Mesenchymal stem cell (in vitro differentiated cells and primary cell): ENCODE measurements at regions not wholly inside any gene's neighbourhood (a gene's known extent, or its start where the extent isn't known, plus 50 kb on each side); places are given as distances from the start of the nearest gene placed in this dataset.

Experiments
- DNase-seq: peaks from one replicate; pipeline ENCODE4 v3.0.0-alpha.2; 2013
- H2AFZ ChIP-seq: one replicate; pipeline ENCODE4 v1.6.1; 2013; ENCODE audit warnings: low read depth, mild to moderate bottlenecking, control low read depth, inconsistent platforms, low read length, moderate library complexity
- H2AK5ac ChIP-seq: 2 replicates; pipeline ENCODE4 v1.6.1; 2013; ENCODE audit warnings: low read length, moderate library complexity, mild to moderate bottlenecking, inconsistent platforms; ENCODE audit not compliant: severe bottlenecking
- H2BK120ac ChIP-seq: one replicate; pipeline ENCODE4 v1.6.1; 2013; ENCODE audit warnings: low read depth, mild to moderate bottlenecking, inconsistent platforms, low read length, moderate library complexity
- H2BK12ac ChIP-seq, 2 experiments: one replicate each; pipeline ENCODE4 v1.6.1; 2013; ENCODE audit warnings: inconsistent platforms in 2 of 2, low read length in 2 of 2, mild to moderate bottlenecking in 2 of 2, moderate library complexity in 2 of 2, control low read depth in 1 of 2
- H2BK15ac ChIP-seq: one replicate; pipeline ENCODE4 v1.6.1; 2013; ENCODE audit warnings: mild to moderate bottlenecking, low read depth, inconsistent platforms; ENCODE audit not compliant: poor library complexity, severe bottlenecking
- H2BK5ac ChIP-seq: 2 replicates; pipeline ENCODE4 v1.6.1; 2013; ENCODE audit warnings: low read depth, mild to moderate bottlenecking, low read length, control low read depth, inconsistent platforms; ENCODE audit not compliant: poor library complexity, severe bottlenecking
- H3K14ac ChIP-seq, 2 experiments: one replicate each; pipeline ENCODE4 v1.6.1; 2013; ENCODE audit warnings: inconsistent platforms in 2 of 2, low read length in 2 of 2, control low read depth in 1 of 2, mild to moderate bottlenecking in 1 of 2, moderate library complexity in 1 of 2
- H3K18ac ChIP-seq, 2 experiments: one replicate each; pipeline ENCODE4 v1.6.1; 2013; ENCODE audit warnings: inconsistent platforms in 2 of 2, low read length in 2 of 2, control low read depth in 1 of 2, low read depth in 1 of 2, mild to moderate bottlenecking in 1 of 2
- H3K23ac ChIP-seq, 2 experiments: one replicate each; pipeline ENCODE4 v1.6.1; 2013; ENCODE audit warnings: inconsistent platforms in 2 of 2, low read length in 2 of 2, mild to moderate bottlenecking in 2 of 2, moderate library complexity in 2 of 2, control low read depth in 1 of 2
- H3K27ac ChIP-seq: 2 replicates; pipeline ENCODE4 v1.5.1; 2013; ENCODE audit warnings: mild to moderate bottlenecking, moderate library complexity, low read length, control low read depth, inconsistent platforms; ENCODE audit not compliant: poor library complexity, severe bottlenecking
- H3K27me3 ChIP-seq, 2 experiments: 2 replicates each; pipeline versions ENCODE4 v1.6.1 to v1.7.0; 2013; ENCODE audit warnings: low read length in 2 of 2, mild to moderate bottlenecking in 2 of 2, moderate library complexity in 2 of 2, control low read depth in 1 of 2, inconsistent platforms in 1 of 2; ENCODE audit not compliant: control insufficient read depth in 1 of 2, insufficient read depth in 1 of 2
- H3K36me3 ChIP-seq, 2 experiments: 2 replicates each; pipeline versions ENCODE4 v1.6.1 to v1.7.0; 2013; ENCODE audit warnings: low read length in 2 of 2, control low read depth in 1 of 2, inconsistent platforms in 1 of 2, low read depth in 1 of 2, mild to moderate bottlenecking in 1 of 2; ENCODE audit not compliant: insufficient read depth in 2 of 2, control insufficient read depth in 1 of 2
- H3K4ac ChIP-seq, 2 experiments: one replicate each; pipeline ENCODE4 v1.6.1; 2013; ENCODE audit warnings: inconsistent platforms in 2 of 2, low read length in 2 of 2, mild to moderate bottlenecking in 2 of 2, moderate library complexity in 2 of 2, control low read depth in 1 of 2, low read depth in 1 of 2
- H3K4me1 ChIP-seq: 2 replicates; pipeline ENCODE4 v1.6.1; 2013; ENCODE audit warnings: low read depth, low read length, control low read depth; ENCODE audit not compliant: control insufficient read depth, insufficient read depth
- H3K4me2 ChIP-seq: 2 replicates; pipeline ENCODE4 v1.6.1; 2013; ENCODE audit warnings: low read length, mild to moderate bottlenecking, inconsistent platforms; ENCODE audit not compliant: poor library complexity, severe bottlenecking
- H3K4me3 ChIP-seq, 2 experiments: 2 replicates each; pipeline versions ENCODE4 v1.5.1 to v1.7.0; 2013; ENCODE audit warnings: low read length in 2 of 2, mild to moderate bottlenecking in 2 of 2, control low read depth in 1 of 2, low read depth in 1 of 2; ENCODE audit not compliant: insufficient read depth in 1 of 2
- H3K79me1 ChIP-seq: replicated peaks from 2 replicates; pipeline ENCODE4 v1.6.1; 2013; ENCODE audit warnings: mild to moderate bottlenecking, control low read depth, low read length, inconsistent platforms; ENCODE audit not compliant: poor library complexity, severe bottlenecking
- H3K9ac ChIP-seq: 2 replicates; pipeline ENCODE4 v1.7.0; 2013; ENCODE audit warnings: mild to moderate bottlenecking, low read length, moderate library complexity
- H3K9me3 ChIP-seq: 2 replicates; pipeline ENCODE4 v1.7.0; 2013; ENCODE audit warnings: mild to moderate bottlenecking, low read length; ENCODE audit not compliant: control insufficient read depth
- H4K8ac ChIP-seq: one replicate; pipeline ENCODE4 v1.6.1; 2013; ENCODE audit warnings: inconsistent platforms, mild to moderate bottlenecking, low read length, moderate library complexity
- H4K91ac ChIP-seq: one replicate; pipeline ENCODE4 v1.6.1; 2013; ENCODE audit warnings: mild to moderate bottlenecking, low read length, inconsistent platforms
- WGBS: methylation state at CpG from one replicate; pipeline ENCODE4 v1.1.7; 2013; ENCODE audit warnings: mixed read lengths; 5-methylcytosine and 5-hydroxymethylcytosine counted together

- H2AK5ac ChIP-seq: no peak overlapping the region
- peak; percentile 66 for DNase-seq
- no peaks in the 10 kb centered on the region for H3K27me3 ChIP-seq
- no peak overlapping the region for H2AFZ ChIP-seq
- no peak overlapping the region for H2BK5ac ChIP-seq
- no peak overlapping the region for H3K27ac ChIP-seq
- no peak overlapping the region for H3K14ac ChIP-seq
- H4K8ac ChIP-seq: no peak overlapping the region
- no peaks in the 10 kb centered on the region for H3K79me1 ChIP-seq
- no peak overlapping the region for H3K4me3 ChIP-seq
- peak overlapping the region in 1 of 2 experiments; percentile 11 for H3K18ac ChIP-seq
- peak overlapping the region in 1 of 2 experiments; percentile 10 for H2BK12ac ChIP-seq
- no peaks in the 10 kb centered on the region for H3K36me3 ChIP-seq
- H2BK15ac ChIP-seq: no peak overlapping the region
- no peak overlapping the region for H3K23ac ChIP-seq
- H3K9ac ChIP-seq: no peak overlapping the region
- peaks cover 2% of the 10 kb centered on the region for H3K4me1 ChIP-seq
- H3K4ac ChIP-seq: no peak overlapping the region
- H3K4me2 ChIP-seq: no peak overlapping the region
- no peak overlapping the region for H4K91ac ChIP-seq
- H3K9me3 ChIP-seq: no peaks in the 10 kb centered on the region
- no peak overlapping the region for H2BK120ac ChIP-seq
Measured at GRCh38 chr13:87128036-87128435, 543.1 kb upstream of the SLITRK5 start.

- no peak overlapping the region for H4K8ac ChIP-seq
- peak; percentile 5 for DNase-seq
- H3K4me2 ChIP-seq: no peak overlapping the region
- H2AK5ac ChIP-seq: no peak overlapping the region
- no peak overlapping the region for H3K14ac ChIP-seq
- H2BK12ac ChIP-seq: no peak overlapping the region
- no peak overlapping the region for H3K9ac ChIP-seq
- H3K18ac ChIP-seq: no peak overlapping the region
- no peak overlapping the region for H3K4me3 ChIP-seq
- H3K4me1 ChIP-seq: peaks cover 2% of the 10 kb centered on the region
- 95% methylated on average over 2 of the region's 2 CpGs for WGBS
- H4K91ac ChIP-seq: no peak overlapping the region
- no peaks in the 10 kb centered on the region for H3K27me3 ChIP-seq
- no peak overlapping the region for H3K4ac ChIP-seq
- H3K23ac ChIP-seq: no peak overlapping the region
- H2BK15ac ChIP-seq: no peak overlapping the region
- H2BK120ac ChIP-seq: no peak overlapping the region
- no peaks in the 10 kb centered on the region for H3K9me3 ChIP-seq
- no peak overlapping the region for H2AFZ ChIP-seq
- no peaks in the 10 kb centered on the region for H3K36me3 ChIP-seq
- H3K27ac ChIP-seq: no peak overlapping the region
- H2BK5ac ChIP-seq: no peak overlapping the region
- H3K79me1 ChIP-seq: no peaks in the 10 kb centered on the region
Measured at GRCh38 chr13:87128491-87128890, 542.7 kb upstream of the SLITRK5 start.

DNA sequence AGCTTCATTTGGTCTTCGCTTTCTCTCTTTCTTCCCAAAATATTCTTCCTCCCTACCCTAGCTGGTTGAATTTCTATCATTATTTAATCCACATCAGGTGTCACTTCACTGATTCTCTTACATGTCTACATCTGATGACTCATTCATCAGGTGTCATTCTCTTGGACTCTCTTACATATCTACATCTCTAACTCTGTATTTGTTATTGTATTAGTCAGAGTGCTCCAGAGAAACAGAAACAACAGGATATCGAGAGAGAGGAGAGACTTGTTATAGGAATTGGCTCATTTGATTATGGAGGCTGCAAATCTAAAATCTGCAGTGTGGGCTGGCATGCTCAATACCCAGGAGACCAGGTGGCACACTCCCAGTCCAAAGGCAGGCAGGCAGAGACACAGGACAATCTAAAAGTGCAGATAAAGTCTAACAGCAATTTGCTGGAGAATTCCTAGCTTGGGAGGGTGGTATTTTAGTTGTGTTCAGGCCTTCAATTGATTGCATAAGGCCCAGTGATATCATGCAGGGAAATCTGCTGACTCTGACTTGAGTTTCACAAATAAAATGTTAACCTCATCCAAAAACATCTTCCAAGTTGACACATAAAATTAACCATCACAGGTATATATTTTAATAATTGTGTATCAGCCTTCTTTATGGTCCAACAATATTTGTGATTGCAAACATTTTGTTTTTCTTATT, 541.4 kb upstream of the SLITRK5 start:
- DNase-seq: peak; percentile 18
- H3K18ac ChIP-seq: no peak overlapping the region
- H3K79me1 ChIP-seq: no peaks in the 10 kb centered on the region
- no peak overlapping the region for H3K9ac ChIP-seq
- no peak overlapping the region for H2BK120ac ChIP-seq
- H4K8ac ChIP-seq: no peak overlapping the region
- no peak overlapping the region for H2BK5ac ChIP-seq
- H3K4me1 ChIP-seq: no peaks in the 10 kb centered on the region
- H3K4me2 ChIP-seq: no peak overlapping the region
- H2AK5ac ChIP-seq: no peak overlapping the region
- no peak overlapping the region for H4K91ac ChIP-seq
- no peaks in the 10 kb centered on the region for H3K36me3 ChIP-seq
- H3K27ac ChIP-seq: peak overlapping the region; percentile 2
- H3K4ac ChIP-seq: no peak overlapping the region
- H3K27me3 ChIP-seq: no peaks in the 10 kb centered on the region
- no peak overlapping the region for H2AFZ ChIP-seq
- no peak overlapping the region for H2BK15ac ChIP-seq
- H3K14ac ChIP-seq: no peak overlapping the region
- H3K9me3 ChIP-seq: no peaks in the 10 kb centered on the region
- no peak overlapping the region for H3K4me3 ChIP-seq
- no peak overlapping the region for H3K23ac ChIP-seq
- H2BK12ac ChIP-seq: no peak overlapping the region
- 78% methylated on average over 2 of the region's 2 CpGs for WGBS

DNA sequence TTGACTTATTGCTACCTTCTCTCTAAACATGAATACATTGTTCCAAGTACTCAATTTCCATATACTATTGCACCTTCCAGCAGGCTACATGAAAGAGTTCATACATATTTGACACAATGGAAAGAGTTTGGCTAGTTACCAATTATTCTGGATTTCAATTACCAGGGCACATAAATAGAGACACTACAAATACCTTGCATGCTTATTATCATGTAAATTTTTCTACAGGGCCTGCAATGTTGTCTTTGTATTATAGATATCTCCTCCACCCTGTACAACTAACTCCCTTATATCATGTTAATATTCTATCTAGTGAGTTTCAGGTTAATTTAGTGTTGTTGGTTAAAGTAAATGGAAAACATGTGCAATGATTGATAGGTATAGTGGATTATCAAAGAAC, 540.7 kb upstream of the SLITRK5 start:
- Histone ChIP-seq H2AK5ac (no peak overlapping the region), H3K4me1 (no peaks in the 10 kb centered on the region), H3K4me2 (no peak overlapping the region), H2BK5ac (no peak overlapping the region), H4K8ac (no peak overlapping the region), H3K18ac (no peak overlapping the region), H3K14ac (no peak overlapping the region), H2BK12ac (no peak overlapping the region), H3K23ac (no peak overlapping the region), H3K4me3 (no peak overlapping the region), H2BK120ac (no peak overlapping the region), H3K4ac (no peak overlapping the region), H4K91ac (no peak overlapping the region), H3K79me1 (no peaks in the 10 kb centered on the region), H2BK15ac (no peak overlapping the region), H2AFZ (no peak overlapping the region), H3K9ac (no peak overlapping the region), H3K36me3 (no peaks in the 10 kb centered on the region), H3K9me3 (no peaks in the 10 kb centered on the region), H3K27ac (no peak overlapping the region), H3K27me3 (no peaks in the 10 kb centered on the region)
- no peak for DNase-seq
